ENCODE measurements at regions not wholly inside any gene's neighbourhood (a gene's known extent, or its start where the extent isn't known, plus 50 kb on each side); places are given as distances from the start of the nearest gene placed in this dataset.

DNA sequence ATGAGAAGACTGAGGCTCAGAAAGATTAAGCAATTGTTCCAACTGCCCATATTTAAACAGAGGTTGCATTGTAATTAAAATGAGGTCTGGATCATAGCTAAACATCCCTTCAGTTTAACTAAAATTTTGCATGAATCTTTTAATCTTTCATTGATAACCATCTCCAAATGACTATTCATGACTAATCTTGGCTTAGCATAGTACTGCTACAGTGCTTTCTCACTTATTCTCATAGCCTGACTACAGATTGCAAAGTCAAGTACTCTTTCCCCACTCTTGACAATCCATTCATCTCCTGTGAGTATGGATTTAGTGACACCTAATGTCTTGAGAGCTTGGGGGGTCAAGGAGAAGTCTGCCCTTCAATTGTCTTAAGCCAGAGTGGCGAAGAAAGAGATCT, 258.4 kb downstream of the RFC3 start:
- TF ChIP-seq, protein P1, sequence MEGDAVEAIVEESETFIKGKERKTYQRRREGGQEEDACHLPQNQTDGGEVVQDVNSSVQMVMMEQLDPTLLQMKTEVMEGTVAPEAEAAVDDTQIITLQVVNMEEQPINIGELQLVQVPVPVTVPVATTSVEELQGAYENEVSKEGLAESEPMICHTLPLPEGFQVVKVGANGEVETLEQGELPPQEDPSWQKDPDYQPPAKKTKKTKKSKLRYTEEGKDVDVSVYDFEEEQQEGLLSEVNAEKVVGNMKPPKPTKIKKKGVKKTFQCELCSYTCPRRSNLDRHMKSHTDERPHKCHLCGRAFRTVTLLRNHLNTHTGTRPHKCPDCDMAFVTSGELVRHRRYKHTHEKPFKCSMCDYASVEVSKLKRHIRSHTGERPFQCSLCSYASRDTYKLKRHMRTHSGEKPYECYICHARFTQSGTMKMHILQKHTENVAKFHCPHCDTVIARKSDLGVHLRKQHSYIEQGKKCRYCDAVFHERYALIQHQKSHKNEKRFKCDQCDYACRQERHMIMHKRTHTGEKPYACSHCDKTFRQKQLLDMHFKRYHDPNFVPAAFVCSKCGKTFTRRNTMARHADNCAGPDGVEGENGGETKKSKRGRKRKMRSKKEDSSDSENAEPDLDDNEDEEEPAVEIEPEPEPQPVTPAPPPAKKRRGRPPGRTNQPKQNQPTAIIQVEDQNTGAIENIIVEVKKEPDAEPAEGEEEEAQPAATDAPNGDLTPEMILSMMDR (IDR thresholded peaks at IDR 0.05): no peak
- no peak for TF ChIP-seq POLR2A (IDR thresholded peaks at IDR 0.05)

Measured in vagina (tissue), 2 donors.